ENCODE measurements at regions not wholly inside any gene's neighbourhood (a gene's known extent, or its start where the extent isn't known, plus 50 kb on each side); places are given as distances from the start of the nearest gene placed in this dataset.

GRCh38 chr3:187998611-187999010 is 155.3 kb upstream of the LPP start:
- POLR2A ChIA-PET = no interaction called here
- 88% methylated on average over 3 of the region's 3 CpGs for WGBS (ENCODE audit: missing lambda C conversion rate)
- FAIRE-seq (no peak), DNase-seq (ENCODE audit: low read depth in 1 of 2, low spot score in 1 of 2) (no peak), ATAC-seq (no peak)
- TF ChIP-seq, protein P1, sequence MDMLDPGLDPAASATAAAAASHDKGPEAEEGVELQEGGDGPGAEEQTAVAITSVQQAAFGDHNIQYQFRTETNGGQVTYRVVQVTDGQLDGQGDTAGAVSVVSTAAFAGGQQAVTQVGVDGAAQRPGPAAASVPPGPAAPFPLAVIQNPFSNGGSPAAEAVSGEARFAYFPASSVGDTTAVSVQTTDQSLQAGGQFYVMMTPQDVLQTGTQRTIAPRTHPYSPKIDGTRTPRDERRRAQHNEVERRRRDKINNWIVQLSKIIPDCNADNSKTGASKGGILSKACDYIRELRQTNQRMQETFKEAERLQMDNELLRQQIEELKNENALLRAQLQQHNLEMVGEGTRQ (IDR thresholded peaks at IDR 0.05) = no peak
- TF ChIP-seq PBX3 (IDR thresholded peaks at IDR 0.05) (no peak), CBX8 (IDR thresholded peaks at IDR 0.05) (no peak), HOXA7 (CRISPR knock-in tag; IDR thresholded peaks at IDR 0.05) (no peak), FOSL2 (IDR thresholded peaks at IDR 0.05) (no peak), FOSL2 (CRISPR knock-in tag; IDR thresholded peaks at IDR 0.05) (no peak), FOSB (CRISPR knock-in tag; IDR thresholded peaks at IDR 0.05) (no peak)
- Histone ChIP-seq H3K9me3 (no peaks in the 10 kb centered on the region), H3K27ac (no peak overlapping the region; a peak in 1 of 6 replicates), H3K4me3 (no peak overlapping the region), H3K4me2 (no peak overlapping the region), H3K4me1 (peaks cover 45% of the 10 kb centered on the region)
- CTCF ChIA-PET = no interaction called here

DNA sequence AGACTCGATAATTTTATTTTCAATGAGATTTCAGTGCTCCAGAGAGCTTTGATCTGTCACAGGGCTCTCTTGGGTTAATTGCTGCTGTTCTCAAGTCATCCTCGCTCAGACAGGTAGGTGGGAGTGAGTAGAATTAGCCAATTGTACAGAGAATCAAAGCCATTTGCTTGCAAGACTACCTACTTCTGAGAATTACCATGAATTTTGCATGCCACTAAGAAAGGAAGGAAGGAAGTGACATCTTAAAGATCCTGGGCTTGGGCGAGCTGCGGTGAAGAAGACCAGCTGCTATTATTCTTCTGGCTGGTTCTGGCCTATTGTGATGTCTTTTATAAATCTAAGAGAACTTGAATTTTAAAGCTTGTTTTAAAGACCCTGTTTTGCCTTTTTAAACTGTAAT is 154.1 kb upstream of the LPP start:
- peaks cover 57% of the 10 kb centered on the region for H3K4me1 ChIP-seq
- H3K9me3 ChIP-seq = no peaks in the 10 kb centered on the region
- ChIA-PET POLR2A (no interaction called here), CTCF (no interaction called here)
- no peak overlapping the region for H3K4me3 ChIP-seq
- peak overlapping the region; percentile 25; the same call in 1 of the 3 replicates for H3K4me2 ChIP-seq
- DNase-seq (ENCODE audit: low read depth in 1 of 2, low spot score in 1 of 2) (no peak), ATAC-seq (no peak), FAIRE-seq (no peak)
- TF ChIP-seq, protein P2, sequence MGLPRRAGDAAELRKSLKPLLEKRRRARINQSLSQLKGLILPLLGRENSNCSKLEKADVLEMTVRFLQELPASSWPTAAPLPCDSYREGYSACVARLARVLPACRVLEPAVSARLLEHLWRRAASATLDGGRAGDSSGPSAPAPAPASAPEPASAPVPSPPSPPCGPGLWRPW (IDR thresholded peaks at IDR 0.05) = no peak
- TF ChIP-seq RFX5 (IDR thresholded peaks at IDR 0.05) = no peak
- no peak for TF ChIP-seq POLR2A (IDR thresholded peaks at IDR 0.05; ENCODE audit: low read length)
- TF ChIP-seq CHD2 (IDR thresholded peaks at IDR 0.05; ENCODE audit: low read length, partially characterized antibody) = no peak
- TF ChIP-seq SMC3 (IDR thresholded peaks at IDR 0.05) = no peak
- no peak for TF ChIP-seq KDM5A (IDR thresholded peaks at IDR 0.05)
- no peak for TF ChIP-seq FOSB (CRISPR knock-in tag; IDR thresholded peaks at IDR 0.05)
- no peak for TF ChIP-seq MAZ (IDR thresholded peaks at IDR 0.05; ENCODE audit: borderline replicate concordance, low read depth, low read length)
- TF ChIP-seq POLR2AphosphoS2 (conservative IDR thresholded peaks at IDR 0.05; ENCODE audit: low read length) = no peak
- TF ChIP-seq SREBF2 (IDR thresholded peaks at IDR 0.05) = no peak
- TF ChIP-seq NR3C1 (IDR thresholded peaks at IDR 0.05) = no peak
- no peak for TF ChIP-seq HDAC2 (IDR thresholded peaks at IDR 0.05)
- no peak overlapping the region for H3K27ac ChIP-seq
- WGBS (ENCODE audit: missing lambda C conversion rate) = 96% methylated on average over 4 of the region's 4 CpGs

DNA sequence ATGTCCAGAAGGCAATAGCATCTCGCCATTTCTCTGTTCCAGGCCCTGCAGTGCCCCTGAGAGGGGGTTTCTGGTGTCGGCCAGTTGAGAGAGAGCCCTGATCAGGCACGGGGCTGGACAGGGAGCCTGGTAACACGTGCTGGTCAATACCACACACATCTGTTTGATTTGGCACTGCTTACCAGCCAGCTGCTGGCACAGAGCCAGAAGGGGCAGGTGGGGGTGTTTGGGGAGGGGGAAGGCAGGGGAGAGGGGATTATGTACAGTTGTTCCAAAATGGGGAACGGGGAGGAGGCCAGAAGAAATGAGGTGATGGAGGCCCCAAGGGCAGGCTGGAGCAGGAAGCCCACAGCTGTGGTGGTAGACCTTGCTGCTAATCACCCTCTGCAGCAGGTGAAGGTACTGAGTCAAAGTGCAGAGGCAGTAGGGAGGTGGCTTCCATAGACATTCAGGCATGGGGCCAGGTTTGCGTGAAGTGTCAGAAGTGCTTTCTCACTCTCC is 153.5 kb upstream of the LPP start:
- no peaks in the 10 kb centered on the region for H3K9me3 ChIP-seq
- FAIRE-seq (no peak), ATAC-seq (no peak), DNase-seq (ENCODE audit: low read depth in 1 of 2, low spot score in 1 of 2) (no peak)
- H3K4me1 ChIP-seq = peaks cover 57% of the 10 kb centered on the region
- POLR2A ChIA-PET = no interaction called here
- 47% methylated on average over 6 of the region's 6 CpGs for WGBS (ENCODE audit: missing lambda C conversion rate)
- no peak overlapping the region for H3K4me3 ChIP-seq
- peak overlapping the region; percentile 25; the same call in 1 of the 3 replicates for H3K4me2 ChIP-seq
- H3K27ac ChIP-seq = peak overlapping the region; percentile 15 to 20; a peak in 1 of 6 replicates
- CTCF ChIA-PET = no interaction called here
- TF ChIP-seq BHLHE40 (IDR thresholded peaks at IDR 0.05; ENCODE audit: low read depth, low read length) (no peak), NPAS2 (CRISPR knock-in tag; IDR thresholded peaks at IDR 0.05; ENCODE audit: borderline replicate concordance) (no peak), HOXB5 (CRISPR knock-in tag; IDR thresholded peaks at IDR 0.05) (no peak), CHD2 (IDR thresholded peaks at IDR 0.05; ENCODE audit: low read length, partially characterized antibody) (no peak), FOSL2 (IDR thresholded peaks at IDR 0.05) (no peak), FOSL2 (CRISPR knock-in tag; IDR thresholded peaks at IDR 0.05) (no peak), KDM5A (IDR thresholded peaks at IDR 0.05) (no peak), HOXA7 (CRISPR knock-in tag; IDR thresholded peaks at IDR 0.05) (no peak), NR3C1 (IDR thresholded peaks at IDR 0.05) (no peak), FOXS1 (CRISPR knock-in tag; IDR thresholded peaks at IDR 0.05) (no peak), EHMT2 (IDR thresholded peaks at IDR 0.05; ENCODE audit: low read depth) (no peak), MAFK (IDR thresholded peaks at IDR 0.05; ENCODE audit: partially characterized antibody) (no peak), SREBF2 (IDR thresholded peaks at IDR 0.05) (no peak), HDAC2 (IDR thresholded peaks at IDR 0.05) (no peak), POLR2A (IDR thresholded peaks at IDR 0.05; ENCODE audit: low read length) (no peak), HMGXB4 (CRISPR knock-in tag; IDR thresholded peaks at IDR 0.05; ENCODE audit: borderline replicate concordance) (no peak)
- TF ChIP-seq, protein P3, sequence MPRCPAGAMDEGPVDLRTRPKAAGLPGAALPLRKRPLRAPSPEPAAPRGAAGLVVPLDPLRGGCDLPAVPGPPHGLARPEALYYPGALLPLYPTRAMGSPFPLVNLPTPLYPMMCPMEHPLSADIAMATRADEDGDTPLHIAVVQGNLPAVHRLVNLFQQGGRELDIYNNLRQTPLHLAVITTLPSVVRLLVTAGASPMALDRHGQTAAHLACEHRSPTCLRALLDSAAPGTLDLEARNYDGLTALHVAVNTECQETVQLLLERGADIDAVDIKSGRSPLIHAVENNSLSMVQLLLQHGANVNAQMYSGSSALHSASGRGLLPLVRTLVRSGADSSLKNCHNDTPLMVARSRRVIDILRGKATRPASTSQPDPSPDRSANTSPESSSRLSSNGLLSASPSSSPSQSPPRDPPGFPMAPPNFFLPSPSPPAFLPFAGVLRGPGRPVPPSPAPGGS (IDR thresholded peaks at IDR 0.05) = no peak
- TF ChIP-seq, protein P1 (IDR thresholded peaks at IDR 0.05) = no peak

All from A549 (cell line).